ENCODE measurements at regions not wholly inside any gene's neighbourhood (a gene's known extent, or its start where the extent isn't known, plus 50 kb on each side); places are given as distances from the start of the nearest gene placed in this dataset.

DNA sequence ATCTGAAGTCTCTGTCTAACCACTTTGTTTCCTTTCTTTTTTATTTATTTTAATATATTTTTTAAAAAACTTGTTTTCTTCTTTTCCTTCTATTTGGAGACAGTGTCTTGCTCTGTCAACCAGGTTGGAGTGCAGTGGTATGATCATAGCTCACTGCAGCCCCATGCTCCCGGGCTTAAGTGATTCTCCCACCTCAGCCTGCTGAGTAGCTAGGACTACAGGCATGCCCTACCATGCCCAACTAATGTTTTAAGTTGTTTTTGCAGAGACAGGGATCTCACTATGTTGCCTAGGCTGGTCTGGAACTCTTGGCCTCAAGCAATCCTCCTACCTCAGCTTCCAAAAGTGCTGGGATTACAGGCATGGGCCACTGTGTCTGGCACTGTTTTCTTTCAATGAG lies 81.1 kb upstream of the TLK1 start:
- TF ChIP-seq CTCF (conservative IDR thresholded peaks at IDR 0.05 in 1 of 2, IDR thresholded peaks at IDR 0.05 in 1 of 2; ENCODE audit: low read depth in 1 of 2, low read length in 2 of 2): no peak
- TF ChIP-seq EZH2 (IDR thresholded peaks at IDR 0.05; ENCODE audit: low read length, missing control alignments): no peak
